ENCODE measurements at regions not wholly inside any gene's neighbourhood (a gene's known extent, or its start where the extent isn't known, plus 50 kb on each side); places are given as distances from the start of the nearest gene placed in this dataset.

DNA sequence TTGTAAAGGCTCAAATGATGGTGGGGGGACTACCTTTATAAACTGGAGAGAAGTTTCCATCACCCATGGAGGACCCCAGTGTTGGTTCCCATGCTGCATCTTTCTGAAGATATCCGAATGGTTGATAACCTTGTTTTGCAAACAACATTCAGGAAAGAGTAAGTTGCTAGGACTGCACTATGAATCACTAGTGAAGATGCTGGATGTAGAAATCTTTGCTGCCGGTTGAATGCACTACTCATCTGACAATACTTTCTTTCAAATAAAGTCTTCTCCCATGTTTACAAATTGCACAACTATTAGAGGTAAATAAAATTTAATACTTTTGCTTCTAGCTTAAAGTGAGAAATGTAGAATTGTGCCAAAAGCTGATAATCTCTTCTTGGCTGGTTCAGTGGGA lies 198.4 kb upstream of the SLITRK6 start:
- POLR2A ChIA-PET = no interaction called here
- Histone ChIP-seq H4K20me1 (replicated peaks; ENCODE audit: control insufficient read depth, insufficient read depth, low read length) (no peaks in the 10 kb centered on the region), H2AFZ (ENCODE audit: low read depth, low read length) (no peak overlapping the region), H3K9ac (ENCODE audit: insufficient read depth in 1 of 2, low read depth in 2 of 2, low read length in 2 of 2) (no peak overlapping the region), H3K79me2 (ENCODE audit: control insufficient read depth, insufficient read depth, low read length) (no peaks in the 10 kb centered on the region), H3K36me3 (ENCODE audit: control insufficient read depth, insufficient read depth, low read length) (no peaks in the 10 kb centered on the region), H3K9me1 (ENCODE audit: control insufficient read depth, insufficient read depth, low read length) (no peaks in the 10 kb centered on the region), H3K4me1 (replicated peaks in 1 of 2; ENCODE audit: control insufficient read depth in 2 of 2, insufficient read depth in 2 of 2, low read length in 2 of 2) (no peaks in the 10 kb centered on the region), H3K27me3 (ENCODE audit: control insufficient read depth in 2 of 2, insufficient read depth in 2 of 2, low read length in 2 of 2) (no peaks in the 10 kb centered on the region), H3K27ac (ENCODE audit: extremely low read depth, low read depth, low read length) (no peak overlapping the region), H3K9me3 (replicated peaks; ENCODE audit: control insufficient read depth, insufficient read depth, low read depth, low read length) (no peaks in the 10 kb centered on the region), H3K4me3 (no peak overlapping the region), H3K4me2 (ENCODE audit: insufficient read depth, low read length) (no peak overlapping the region)
- in situ Hi-C loops (cut with MboI) = no loop called here
- CTCF ChIA-PET (ENCODE audit: low intra/inter-chr PET ratio) = no interaction called here
- no peak for FAIRE-seq
- intact Hi-C loops (cut with micrococcal nuclease) = no loop called here
- DNase-seq (ENCODE audit: extremely low read depth in 1 of 4, low spot score in 3 of 4) = no peak
- WGBS (ENCODE audit: insufficient coverage, low coverage, missing lambda C conversion rate) = 0% methylated on average over 1 of the region's 2 CpGs
- TF ChIP-seq MCM7 (IDR thresholded peaks at IDR 0.05) (no peak), FUS (optimal IDR thresholded peaks at IDR 0.05; ENCODE audit: low read depth, low read length) (no peak), HSF4 (CRISPR knock-in tag; IDR thresholded peaks at IDR 0.05; ENCODE audit: borderline replicate concordance) (no peak), SIN3A (IDR thresholded peaks at IDR 0.05; ENCODE audit: borderline replicate concordance in 2 of 2, control insufficient read depth in 1 of 2, low read depth in 2 of 2, low read length in 2 of 2) (no peak), PHF8 (IDR thresholded peaks at IDR 0.05; ENCODE audit: borderline replicate concordance, low read length) (no peak), SIN3B (IDR thresholded peaks at IDR 0.05; ENCODE audit: low read depth) (no peak), SLC30A9 (CRISPR knock-in tag; IDR thresholded peaks at IDR 0.05) (no peak)
- BruUV-seq (replicated peaks) = no TSS peak
- no peak for ATAC-seq

DNA sequence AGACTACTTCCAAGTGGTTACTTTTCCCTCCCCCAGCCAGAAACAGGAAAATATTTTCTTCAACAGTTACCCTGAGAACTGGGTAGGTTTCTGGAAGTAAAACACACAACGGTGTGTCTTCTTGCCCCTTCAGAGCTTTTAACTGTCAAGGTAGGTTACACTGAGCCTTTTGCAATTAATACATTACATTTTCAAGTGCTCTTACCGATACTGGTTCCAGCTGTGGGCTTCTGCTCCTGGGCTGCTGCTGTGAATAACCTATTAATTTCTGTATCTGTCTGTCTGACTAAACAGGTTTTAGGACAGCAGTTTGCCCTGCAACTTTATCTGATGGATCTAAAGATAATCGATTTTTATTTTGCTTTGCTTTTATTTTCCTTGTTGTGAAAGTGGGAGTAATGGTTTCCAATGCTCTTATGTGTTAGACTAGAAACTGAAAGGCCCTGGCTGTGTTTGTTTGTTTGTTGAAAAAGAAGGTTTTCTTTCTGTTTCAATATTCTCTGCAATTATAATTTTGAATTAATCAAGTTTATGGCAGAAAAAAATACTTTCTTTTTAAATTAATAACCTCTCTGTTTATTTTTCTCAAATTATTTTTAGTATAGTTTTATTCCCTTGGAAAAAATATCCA lies 196.7 kb upstream of the SLITRK6 start:
- ChIA-PET POLR2A (no interaction called here), CTCF (ENCODE audit: low intra/inter-chr PET ratio) (no interaction called here)
- Histone ChIP-seq H2AFZ (ENCODE audit: low read depth, low read length) (no peak overlapping the region), H3K27ac (ENCODE audit: extremely low read depth, low read depth, low read length) (no peak overlapping the region), H3K9me3 (replicated peaks; ENCODE audit: control insufficient read depth, insufficient read depth, low read depth, low read length) (no peaks in the 10 kb centered on the region), H3K79me2 (ENCODE audit: control insufficient read depth, insufficient read depth, low read length) (no peaks in the 10 kb centered on the region), H3K36me3 (ENCODE audit: control insufficient read depth, insufficient read depth, low read length) (no peaks in the 10 kb centered on the region), H3K4me1 (replicated peaks in 1 of 2; ENCODE audit: control insufficient read depth in 2 of 2, insufficient read depth in 2 of 2, low read length in 2 of 2) (no peaks in the 10 kb centered on the region), H3K4me3 (no peak overlapping the region), H3K9me1 (ENCODE audit: control insufficient read depth, insufficient read depth, low read length) (no peaks in the 10 kb centered on the region), H3K27me3 (ENCODE audit: control insufficient read depth in 2 of 2, insufficient read depth in 2 of 2, low read length in 2 of 2) (no peaks in the 10 kb centered on the region), H3K9ac (ENCODE audit: insufficient read depth in 1 of 2, low read depth in 2 of 2, low read length in 2 of 2) (no peak overlapping the region), H3K4me2 (ENCODE audit: insufficient read depth, low read length) (no peak overlapping the region), H4K20me1 (replicated peaks; ENCODE audit: control insufficient read depth, insufficient read depth, low read length) (no peaks in the 10 kb centered on the region)
- FAIRE-seq (no peak), DNase-seq (ENCODE audit: extremely low read depth in 1 of 4, low spot score in 3 of 4) (no peak), ATAC-seq (no peak)
- WGBS (ENCODE audit: insufficient coverage, low coverage, missing lambda C conversion rate) = 0% methylated on average over 3 of the region's 3 CpGs
- no TSS peak for BruUV-seq (replicated peaks)
- intact Hi-C loops (cut with micrococcal nuclease) (no loop called here), in situ Hi-C loops (cut with MboI) (no loop called here)
- TF ChIP-seq GTF2A2 (tag; IDR thresholded peaks at IDR 0.05) (no peak), SMARCE1 (IDR thresholded peaks at IDR 0.05) (no peak), ATF1 (CRISPR knock-in tag; IDR thresholded peaks at IDR 0.05) (no peak), ATF1 (tag; IDR thresholded peaks at IDR 0.05) (no peak)

Data from K562 (cell line).